T-helper 2 cell treated with Interferon-gamma antibody and Interleukin-4, amounts not matched to agents 100 ng/mL and 5 ng/mL, for 36 hours (primary cell): ENCODE measurements at regions not wholly inside any gene's neighbourhood (a gene's known extent, or its start where the extent isn't known, plus 50 kb on each side); places are given as distances from the start of the nearest gene placed in this dataset.
"Not testable (repeated sequence)": the region's sequence is repeated elsewhere in the genome, so short reads cannot be mapped to it uniquely, and the experiment has no call there.

Source experiments
- intact Hi-C: fragments of 100-400 bp; cut with micrococcal nuclease; formaldehyde crosslinking; loops from one replicate; pipeline ENCODE4 v1.15.1; 2023

GRCh38 chr4:102397056-102397455, 51.8 kb upstream of the SLC39A8 start:
- intact Hi-C loops, result not testable (repeated sequence)

- intact Hi-C loops, result no loop called here
Observed at GRCh38 chr4:102399021-102399420, 53.7 kb upstream of the SLC39A8 start.

DNA sequence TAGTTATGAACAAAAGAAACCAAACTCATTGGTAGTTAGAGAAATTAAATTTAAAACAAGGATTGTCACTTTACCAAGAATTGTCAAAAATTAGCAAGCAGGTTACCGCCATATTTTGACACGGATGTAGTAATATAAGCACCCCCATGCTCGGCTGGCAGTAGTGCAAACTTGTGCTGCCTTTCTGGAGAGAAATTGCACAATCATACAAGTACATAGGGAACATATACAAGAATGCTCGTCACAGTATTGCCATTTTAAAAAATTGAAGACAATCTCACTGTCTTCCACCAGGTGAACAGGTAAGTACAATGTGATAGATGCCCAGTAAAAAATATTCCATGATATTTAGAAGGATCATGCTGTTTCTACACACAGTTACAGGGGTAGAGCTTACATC, 55.6 kb upstream of the SLC39A8 start:
- intact Hi-C loops, result no loop called here

DNA sequence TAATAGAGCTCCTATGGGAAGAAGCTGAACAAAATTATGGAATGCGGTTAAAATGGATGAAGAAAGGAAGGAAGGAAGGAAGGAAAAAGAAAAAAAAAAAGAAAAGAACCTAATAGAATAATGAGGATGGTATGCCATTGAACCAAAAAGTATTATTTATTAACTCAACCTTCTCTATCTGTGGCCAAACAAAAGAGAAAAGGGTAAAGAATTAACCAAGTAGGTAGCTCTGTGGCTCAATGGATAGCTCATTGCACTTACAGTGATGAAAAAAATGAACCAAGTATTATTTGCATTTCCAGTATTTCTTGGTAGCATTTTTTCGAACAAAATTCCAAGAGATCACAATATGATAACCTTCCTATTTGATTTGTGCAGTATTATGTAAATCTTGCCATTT, 56.9 kb upstream of the SLC39A8 start:
- intact Hi-C loops, result no loop called here

- intact Hi-C loops, result no loop called here
Observed at GRCh38 chr4:102403116-102403515, 57.8 kb upstream of the SLC39A8 start.

GRCh38 chr4:102404431-102404969, 59.2 kb upstream of the SLC39A8 start:
- intact Hi-C loops, result no loop called here

- intact Hi-C loops, result no loop called here
Observed at GRCh38 chr4:102405821-102406401, 60.6 kb upstream of the SLC39A8 start.

GRCh38 chr4:102410884-102411283, 65.6 kb upstream of the SLC39A8 start:
- intact Hi-C loops, result not testable (repeated sequence)

DNA sequence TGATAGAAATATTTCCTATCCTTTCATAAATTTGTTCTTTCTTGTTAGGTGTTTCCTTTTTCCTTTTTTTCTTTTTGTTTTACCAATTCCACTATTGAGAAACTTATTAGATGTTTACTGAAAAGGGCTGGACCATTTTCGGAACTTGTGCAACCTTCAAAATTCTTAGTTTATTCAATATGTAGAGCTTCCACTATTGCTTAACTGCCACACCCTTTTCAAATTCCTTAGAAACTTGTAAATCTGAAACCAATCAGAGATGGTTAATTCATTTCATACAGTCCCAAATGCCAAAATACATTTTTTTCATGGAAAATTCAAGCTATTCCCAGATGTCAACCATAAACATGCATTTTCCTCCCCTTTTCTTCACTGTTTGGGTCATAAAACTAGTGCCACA, 66.1 kb upstream of the SLC39A8 start:
- intact Hi-C loops, result no loop called here

- intact Hi-C loops, result no loop called here
Observed at GRCh38 chr4:102416765-102417164, 71.5 kb upstream of the SLC39A8 start.

- intact Hi-C loops, result no loop called here
Observed at GRCh38 chr4:102420563-102421398, 75.5 kb upstream of the SLC39A8 start.

- intact Hi-C loops, result no loop called here
Observed at GRCh38 chr4:102422843-102423242, 77.6 kb upstream of the SLC39A8 start.

DNA sequence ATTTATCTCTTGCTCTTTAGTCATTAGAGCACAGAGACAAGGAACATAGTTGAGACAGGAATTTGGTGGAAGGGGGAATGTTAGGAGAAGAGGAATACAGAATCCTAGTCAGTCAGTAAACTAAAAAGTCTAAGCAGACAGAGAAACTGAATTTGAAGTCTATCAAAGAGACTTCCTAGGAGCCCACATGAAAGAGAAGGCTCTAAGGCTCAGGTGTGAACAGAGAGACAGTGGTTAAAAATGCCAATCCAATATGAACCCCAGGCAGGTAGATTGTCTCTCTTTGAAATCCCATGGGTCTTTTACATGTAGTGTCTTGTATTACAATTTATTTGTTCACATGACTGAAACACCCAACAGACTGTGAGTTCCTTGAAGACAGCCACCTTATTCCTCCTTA, 77.8 kb upstream of the NFKB1 start:
- intact Hi-C loops, result no loop called here

GRCh38 chr4:102427371-102427998, 73.7 kb upstream of the NFKB1 start:
- intact Hi-C loops, result no loop called here

DNA sequence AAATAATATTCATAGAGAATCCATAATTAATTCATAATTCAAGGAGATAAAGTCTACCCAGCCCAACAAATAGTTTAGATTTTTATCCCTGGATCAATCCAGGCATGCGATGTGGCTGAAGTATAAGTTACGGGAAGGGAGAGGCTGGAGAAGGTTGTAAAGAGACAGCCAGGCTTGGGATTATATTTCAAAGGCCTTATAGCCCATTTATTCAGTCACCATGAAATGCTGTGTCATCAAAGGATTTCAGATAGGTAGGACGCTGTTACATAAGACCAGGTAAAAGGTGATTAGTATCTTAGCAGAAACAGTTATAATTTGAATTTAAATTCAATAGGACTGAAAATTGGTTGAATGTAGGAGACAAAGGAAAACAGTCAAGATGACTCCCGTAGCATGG, 73.0 kb upstream of the NFKB1 start:
- intact Hi-C loops, result no loop called here

DNA sequence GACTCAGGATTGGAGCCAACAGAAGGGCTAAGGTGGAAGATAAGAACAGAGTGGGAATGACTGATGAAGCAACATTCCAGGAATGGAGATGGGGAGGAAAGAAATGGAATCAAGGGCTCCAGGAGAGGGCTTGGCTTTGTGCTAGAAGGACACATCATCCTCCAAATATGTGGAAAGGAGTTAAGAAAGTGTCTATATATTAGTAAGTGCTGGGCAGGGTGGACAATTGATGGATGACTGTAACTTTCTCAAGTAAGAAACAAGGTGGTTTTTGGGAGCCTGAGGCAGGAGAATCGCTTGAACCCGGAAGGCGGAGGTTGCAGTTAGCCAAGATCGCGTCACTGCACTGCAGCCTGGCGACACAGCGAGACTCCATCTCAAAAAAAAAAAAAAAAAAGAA, 71.6 kb upstream of the NFKB1 start:
- intact Hi-C loops, result no loop called here

DNA sequence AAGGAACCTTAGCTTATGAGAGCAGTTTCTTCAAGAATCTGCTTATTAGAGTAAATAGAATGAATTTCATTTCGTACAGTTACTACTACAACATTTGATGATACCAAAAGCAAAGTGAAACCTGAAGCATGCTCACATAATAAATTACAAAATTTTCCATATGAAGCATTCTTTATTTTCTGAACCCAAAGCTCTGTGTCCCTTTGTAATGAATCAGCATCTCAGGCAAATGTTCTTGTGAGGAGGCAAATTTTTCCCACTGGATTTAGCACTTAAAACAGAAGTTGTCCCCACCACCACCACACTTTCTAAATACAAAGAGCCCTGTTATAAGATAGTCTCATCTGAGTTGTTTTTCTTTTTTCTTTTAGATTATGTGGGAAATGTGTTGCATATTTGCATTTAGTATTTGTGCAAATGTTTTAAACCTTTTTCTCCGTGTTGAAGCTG, 70.7 kb upstream of the NFKB1 start:
- intact Hi-C loops, result loop anchor here (2.0 kb wide), 2 partner anchors 168 to 330 kb away; partner anchors contain the start of gene MANBA

- intact Hi-C loops, result loop anchor here (1.0 to 2.0 kb wide), 12 partner anchors 16 to 1262 kb away; partner anchors contain the start of genes BDH2, CISD2, MANBA and SLC39A8
Observed at GRCh38 chr4:102431608-102431961, 69.6 kb upstream of the NFKB1 start.

DNA sequence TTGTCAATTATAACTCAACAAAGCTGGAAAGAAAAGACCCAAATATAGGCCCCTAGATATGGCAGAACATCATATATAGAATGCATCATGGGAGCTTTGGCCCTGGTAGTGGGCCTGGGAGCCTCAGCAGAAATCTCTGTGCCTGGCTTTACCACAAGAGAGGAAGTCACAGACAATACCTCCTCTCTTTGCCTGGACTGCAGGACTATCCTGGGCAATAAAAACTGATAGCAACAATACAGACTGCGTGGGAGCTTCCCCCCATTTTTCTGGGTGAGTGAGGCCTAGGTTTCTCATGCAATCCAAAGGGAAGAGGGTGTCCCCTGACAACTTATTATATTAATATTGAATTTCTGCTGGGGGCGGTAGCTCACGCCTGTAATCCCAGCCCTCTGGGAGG, 64.0 kb upstream of the NFKB1 start:
- intact Hi-C loops, result no loop called here

DNA sequence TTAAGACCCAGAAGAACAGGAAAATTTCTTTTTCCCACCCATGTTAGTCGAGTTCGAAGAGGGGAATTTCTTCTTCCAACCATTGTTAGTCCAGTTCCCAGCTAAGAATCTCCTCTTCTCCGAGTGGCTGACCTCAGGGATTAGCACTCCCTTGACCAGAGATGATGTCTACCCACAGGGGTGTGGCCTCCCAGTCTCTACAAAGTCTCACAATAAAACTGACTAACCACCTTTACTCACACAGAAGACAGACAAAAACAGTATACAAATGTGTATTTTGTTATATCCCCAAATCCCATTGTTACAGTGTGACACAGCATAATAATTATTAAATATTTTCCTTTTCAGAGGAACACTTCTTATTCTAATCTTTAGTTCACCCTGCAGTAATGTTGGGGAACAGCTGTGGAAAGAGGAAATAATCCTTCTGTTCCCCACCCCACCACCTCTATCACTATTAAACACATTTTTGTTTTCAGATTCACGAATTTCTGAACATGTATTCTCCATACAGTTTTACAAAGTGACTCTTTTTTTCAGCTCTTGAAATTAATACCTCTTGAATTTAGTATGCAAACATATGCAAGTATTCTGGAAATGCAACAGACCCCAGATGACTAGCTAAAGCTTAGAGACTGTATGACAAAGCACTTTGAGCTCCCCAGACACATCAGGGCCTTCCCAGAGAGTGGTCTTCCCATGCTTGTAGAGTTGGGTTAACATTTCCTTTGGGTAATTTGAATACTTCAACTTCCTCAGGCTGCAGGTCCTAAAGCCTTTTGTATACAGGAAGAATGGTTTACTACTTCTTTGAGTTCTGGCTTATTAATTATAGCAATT, 62.5 kb upstream of the NFKB1 start:
- intact Hi-C loops, result no loop called here

DNA sequence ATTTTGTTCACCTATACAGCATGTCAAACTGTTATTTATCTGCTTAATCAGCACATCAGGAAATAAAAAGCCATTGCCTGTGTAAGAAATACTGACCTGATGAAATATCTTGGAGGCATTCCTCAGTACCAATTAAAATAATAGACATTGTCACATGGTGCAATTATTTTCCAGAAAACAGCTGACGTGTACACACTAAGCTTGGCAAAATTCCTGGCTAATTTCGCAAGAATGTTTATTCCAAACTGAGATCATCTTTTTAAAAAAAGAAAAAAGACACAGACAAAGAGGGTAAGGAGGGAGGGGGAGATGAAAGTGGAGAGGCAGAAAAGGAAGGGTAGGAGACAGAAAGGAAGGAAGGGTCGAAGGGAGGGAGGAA, 61.9 kb upstream of the NFKB1 start:
- intact Hi-C loops, result no loop called here
